ENCODE measurements at regions not wholly inside any gene's neighbourhood (a gene's known extent, or its start where the extent isn't known, plus 50 kb on each side); places are given as distances from the start of the nearest gene placed in this dataset.

DNA sequence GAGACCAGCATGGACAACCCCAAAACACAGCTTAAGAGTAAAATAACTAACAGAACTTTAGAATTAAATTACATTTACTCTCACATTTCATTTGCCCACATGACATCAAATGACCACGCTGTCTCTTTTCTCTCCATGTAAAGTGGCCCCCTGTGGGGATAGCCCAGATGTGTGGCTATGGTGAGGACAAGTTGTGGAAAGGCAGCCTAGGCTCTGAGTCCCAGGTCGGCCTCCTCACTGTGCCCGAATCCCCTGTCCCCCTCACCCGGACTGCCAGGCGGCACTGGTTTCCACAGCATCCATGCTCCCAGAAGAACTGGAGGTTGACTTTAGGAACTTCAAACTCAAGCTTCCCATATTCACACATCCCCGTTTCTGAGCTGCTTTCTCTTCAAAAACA is 111.8 kb upstream of the UQCRFS1 start:
- H3K4me3 ChIP-seq (ENCODE audit: low read depth, low read length) = no peak overlapping the region
- in situ Hi-C loops (cut with HindIII; ENCODE audit: low pct_ligation_motif_present, low sequenced_read_pairs) = no loop called here
- TF ChIP-seq, protein P1, sequence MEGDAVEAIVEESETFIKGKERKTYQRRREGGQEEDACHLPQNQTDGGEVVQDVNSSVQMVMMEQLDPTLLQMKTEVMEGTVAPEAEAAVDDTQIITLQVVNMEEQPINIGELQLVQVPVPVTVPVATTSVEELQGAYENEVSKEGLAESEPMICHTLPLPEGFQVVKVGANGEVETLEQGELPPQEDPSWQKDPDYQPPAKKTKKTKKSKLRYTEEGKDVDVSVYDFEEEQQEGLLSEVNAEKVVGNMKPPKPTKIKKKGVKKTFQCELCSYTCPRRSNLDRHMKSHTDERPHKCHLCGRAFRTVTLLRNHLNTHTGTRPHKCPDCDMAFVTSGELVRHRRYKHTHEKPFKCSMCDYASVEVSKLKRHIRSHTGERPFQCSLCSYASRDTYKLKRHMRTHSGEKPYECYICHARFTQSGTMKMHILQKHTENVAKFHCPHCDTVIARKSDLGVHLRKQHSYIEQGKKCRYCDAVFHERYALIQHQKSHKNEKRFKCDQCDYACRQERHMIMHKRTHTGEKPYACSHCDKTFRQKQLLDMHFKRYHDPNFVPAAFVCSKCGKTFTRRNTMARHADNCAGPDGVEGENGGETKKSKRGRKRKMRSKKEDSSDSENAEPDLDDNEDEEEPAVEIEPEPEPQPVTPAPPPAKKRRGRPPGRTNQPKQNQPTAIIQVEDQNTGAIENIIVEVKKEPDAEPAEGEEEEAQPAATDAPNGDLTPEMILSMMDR (IDR thresholded peaks at IDR 0.05; ENCODE audit: low read depth, low read length, missing control alignments) = no peak

DNA sequence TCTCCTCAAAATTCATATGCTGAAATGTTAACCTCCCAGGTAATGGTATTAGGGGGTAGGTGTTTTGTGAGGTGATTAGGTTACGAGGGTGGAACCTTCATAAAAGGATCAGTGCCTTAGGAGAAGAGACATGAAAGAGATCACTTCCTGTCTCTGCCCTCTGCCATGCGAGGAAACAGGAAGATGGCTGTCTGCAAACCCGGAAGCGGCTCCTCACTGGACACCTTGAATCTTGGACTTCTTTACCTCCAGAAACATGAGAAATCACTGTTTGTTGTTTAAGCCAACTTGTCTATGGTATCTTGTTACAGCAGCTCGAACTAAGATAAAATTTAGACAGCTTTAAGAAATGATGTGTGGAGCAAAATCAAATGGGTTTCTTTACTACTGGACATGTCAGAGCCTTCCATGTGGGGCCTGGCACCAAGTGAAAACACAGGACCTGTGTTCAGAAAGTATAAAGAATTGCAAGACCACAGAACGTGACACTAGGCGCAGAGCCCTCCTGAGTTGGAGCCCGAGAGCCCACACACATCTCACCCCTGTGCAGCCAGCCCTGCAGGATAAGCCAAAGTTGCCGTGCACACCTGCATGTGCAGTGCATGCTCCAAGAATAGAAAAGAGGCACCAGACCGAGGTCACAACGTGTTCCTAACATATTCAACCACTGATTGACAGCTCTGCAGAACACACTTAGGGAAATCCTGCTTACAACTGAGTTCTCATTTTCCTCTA is 112.5 kb upstream of the UQCRFS1 start:
- no peak overlapping the region for H3K27ac ChIP-seq
- in situ Hi-C loops (cut with HindIII; ENCODE audit: low pct_ligation_motif_present, low sequenced_read_pairs) = no loop called here
- no peak overlapping the region for H3K4me3 ChIP-seq (ENCODE audit: low read depth, low read length)
- H3K36me3 ChIP-seq (replicated peaks) = no peaks in the 10 kb centered on the region
- H3K27me3 ChIP-seq (replicated peaks) = no peaks in the 10 kb centered on the region
- TF ChIP-seq, protein P1 (IDR thresholded peaks at IDR 0.05; ENCODE audit: low read depth, low read length, missing control alignments) = no peak
- no peak for DNase-seq

More for the DNA sequence above, 111.8 kb upstream of the UQCRFS1 start:
- no peaks in the 10 kb centered on the region for H3K36me3 ChIP-seq (replicated peaks)
- H3K27ac ChIP-seq = no peak overlapping the region
- no peaks in the 10 kb centered on the region for H3K27me3 ChIP-seq (replicated peaks)
- no peak for DNase-seq

DNA sequence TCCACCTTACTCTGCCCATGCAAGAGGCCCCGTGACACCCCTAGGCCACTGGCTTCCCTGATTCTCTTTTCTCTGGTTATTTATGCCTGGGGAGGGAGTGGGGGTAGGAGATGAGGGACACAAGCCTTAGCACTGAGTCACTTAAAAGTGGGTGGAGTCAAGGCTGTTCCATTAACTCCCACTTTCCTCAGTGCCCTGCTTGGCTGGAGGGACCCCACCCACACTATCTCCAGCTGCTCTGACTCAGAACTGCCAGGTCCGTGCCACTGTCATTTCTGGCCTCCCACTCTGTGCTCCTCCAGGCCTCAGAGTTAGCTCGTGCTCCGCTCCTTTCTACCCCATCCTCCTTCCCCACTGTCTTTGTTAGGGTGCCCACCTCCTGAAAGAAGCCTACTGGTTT is 113.4 kb upstream of the UQCRFS1 start:
- no peak for DNase-seq
- H3K27me3 ChIP-seq (replicated peaks) = no peaks in the 10 kb centered on the region
- no peaks in the 10 kb centered on the region for H3K36me3 ChIP-seq (replicated peaks)
- TF ChIP-seq, protein P1 (IDR thresholded peaks at IDR 0.05; ENCODE audit: low read depth, low read length, missing control alignments) = no peak
- no peak overlapping the region for H3K27ac ChIP-seq
- H3K4me3 ChIP-seq (ENCODE audit: low read depth, low read length) = no peak overlapping the region
- in situ Hi-C loops (cut with HindIII; ENCODE audit: low pct_ligation_motif_present, low sequenced_read_pairs) = no loop called here

DNA sequence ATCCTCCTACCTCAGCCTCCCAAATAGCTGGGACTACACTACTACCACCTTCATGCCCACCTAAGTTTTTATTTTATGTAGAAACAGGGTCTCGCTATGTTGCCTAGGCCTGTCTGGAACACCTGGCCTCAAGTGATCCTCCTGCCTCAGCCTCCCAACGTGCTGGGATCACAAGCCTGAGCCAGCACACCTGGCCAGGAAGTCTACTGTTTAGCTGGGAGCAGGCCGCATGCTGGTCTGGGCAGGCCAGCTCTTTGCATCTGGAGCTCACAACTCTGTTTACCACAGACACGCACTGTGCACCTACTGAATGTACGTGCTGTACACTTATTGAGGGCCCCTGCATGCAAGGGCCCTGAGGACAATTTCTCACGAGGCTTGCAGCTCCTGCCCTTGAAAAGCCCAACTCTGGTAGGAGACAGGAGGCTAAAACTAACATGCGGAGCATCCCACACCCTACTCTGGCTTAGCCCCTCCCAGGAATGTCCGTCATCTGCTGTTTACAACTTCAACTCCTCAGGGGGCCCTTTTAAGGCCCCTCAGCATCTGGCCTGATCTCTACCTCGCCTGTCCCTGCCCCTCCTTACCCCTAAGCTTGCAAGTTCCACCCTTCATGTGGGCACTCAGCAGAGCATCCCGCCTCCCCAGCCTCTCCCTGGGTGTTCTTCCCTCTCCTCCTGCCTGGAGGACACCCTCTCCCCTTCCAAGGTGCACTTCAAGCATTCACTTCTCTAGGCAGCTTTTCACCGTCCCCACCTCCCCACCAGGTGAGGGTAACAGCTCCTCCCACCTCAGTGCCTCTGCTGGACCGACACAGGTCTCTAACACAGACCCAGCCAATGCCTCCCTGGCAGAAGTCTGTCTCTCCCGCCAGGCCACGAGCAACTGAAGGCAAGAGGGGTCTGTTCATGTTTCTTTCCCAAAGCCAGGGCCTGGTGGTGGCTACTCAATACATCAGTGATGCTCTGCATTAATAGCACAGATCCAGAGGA is 114.2 kb upstream of the UQCRFS1 start:
- Histone ChIP-seq H3K27ac (no peak overlapping the region), H3K36me3 (replicated peaks) (no peaks in the 10 kb centered on the region), H3K4me3 (ENCODE audit: low read depth, low read length) (no peak overlapping the region), H3K27me3 (replicated peaks) (no peaks in the 10 kb centered on the region)
- TF ChIP-seq, protein P1 (IDR thresholded peaks at IDR 0.05; ENCODE audit: low read depth, low read length, missing control alignments) = no peak
- in situ Hi-C loops (cut with HindIII; ENCODE audit: low pct_ligation_motif_present, low sequenced_read_pairs) = no loop called here
- DNase-seq = no peak

DNA sequence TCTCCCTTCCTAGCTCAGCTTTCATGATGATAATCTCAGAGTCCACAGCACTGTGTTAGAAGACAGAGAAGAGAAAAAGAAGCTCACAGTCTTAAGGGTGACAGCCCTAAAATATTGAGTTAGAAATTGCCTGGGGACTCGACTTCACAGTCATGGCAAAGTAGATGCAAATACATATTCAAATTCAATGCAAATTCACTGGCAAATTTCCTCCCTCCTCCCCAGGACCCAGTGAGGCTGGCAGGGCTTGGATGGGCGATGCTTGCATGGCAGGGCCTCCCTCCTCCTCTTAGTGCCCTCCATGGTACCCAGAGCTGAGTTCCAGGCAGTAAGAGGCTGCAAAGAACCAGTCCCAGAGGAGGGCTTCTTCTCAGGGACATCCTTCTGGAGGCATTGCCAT is 115.6 kb upstream of the UQCRFS1 start:
- no peaks in the 10 kb centered on the region for H3K36me3 ChIP-seq (replicated peaks)
- TF ChIP-seq, protein P1 (IDR thresholded peaks at IDR 0.05; ENCODE audit: low read depth, low read length, missing control alignments) = no peak
- H3K27me3 ChIP-seq (replicated peaks) = no peaks in the 10 kb centered on the region
- H3K4me3 ChIP-seq (ENCODE audit: low read depth, low read length) = no peak overlapping the region
- H3K27ac ChIP-seq = no peak overlapping the region
- no peak for DNase-seq
- in situ Hi-C loops (cut with HindIII; ENCODE audit: low pct_ligation_motif_present, low sequenced_read_pairs) = no loop called here

Measured in brain microvascular endothelial cell (primary cell).